GM19328 (cell line): ENCODE measurements at regions not wholly inside any gene's neighbourhood (a gene's known extent, or its start where the extent isn't known, plus 50 kb on each side); places are given as distances from the start of the nearest gene placed in this dataset.
"Not testable (repeated sequence)": the region's sequence is repeated elsewhere in the genome, so short reads cannot be mapped to it uniquely, and the experiment has no call there.

Source experiments
- ATAC-seq: cut with Tn5 transposase; IDR thresholded peaks from one replicate; pipeline ENCODE4 v1.9.1; 2021; ENCODE audit warnings: mild to moderate bottlenecking, moderate library complexity; ENCODE audit not compliant: unreplicated experiment

- ATAC-seq: no peak
Observed at GRCh38 chr3:182315313-182315712, 478.0 kb upstream of the ATP11B start.

DNA sequence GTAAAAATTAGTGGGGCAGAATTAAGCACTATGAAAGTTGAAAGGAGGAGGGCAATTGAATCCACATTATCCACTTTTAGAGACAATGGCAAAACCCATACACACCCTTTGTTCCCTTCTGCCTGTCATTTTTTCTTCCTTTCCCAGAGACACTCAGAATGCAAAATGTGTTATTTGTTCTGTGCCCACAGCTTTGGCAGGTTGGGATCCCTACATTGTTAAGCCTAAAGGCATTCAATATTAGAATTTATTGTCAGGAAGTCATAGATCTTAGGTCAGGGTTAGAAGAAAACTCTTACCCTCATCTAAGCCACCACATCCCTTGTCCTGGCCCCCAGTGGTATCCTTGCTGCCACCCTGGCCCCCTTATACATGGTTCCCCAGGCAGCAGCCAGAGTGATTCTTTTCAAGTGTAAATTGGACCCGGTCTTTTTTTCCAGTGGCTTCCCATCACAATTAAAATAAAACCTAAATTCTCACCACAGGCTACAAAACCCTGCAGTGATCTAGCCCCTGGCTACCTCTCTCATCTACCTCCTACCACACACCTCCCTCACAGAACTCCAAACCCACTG is 470.1 kb upstream of the ATP11B start:
- no peak for ATAC-seq

GRCh38 chr3:182323898-182324297 is 469.4 kb upstream of the ATP11B start:
- ATAC-seq: no peak

DNA sequence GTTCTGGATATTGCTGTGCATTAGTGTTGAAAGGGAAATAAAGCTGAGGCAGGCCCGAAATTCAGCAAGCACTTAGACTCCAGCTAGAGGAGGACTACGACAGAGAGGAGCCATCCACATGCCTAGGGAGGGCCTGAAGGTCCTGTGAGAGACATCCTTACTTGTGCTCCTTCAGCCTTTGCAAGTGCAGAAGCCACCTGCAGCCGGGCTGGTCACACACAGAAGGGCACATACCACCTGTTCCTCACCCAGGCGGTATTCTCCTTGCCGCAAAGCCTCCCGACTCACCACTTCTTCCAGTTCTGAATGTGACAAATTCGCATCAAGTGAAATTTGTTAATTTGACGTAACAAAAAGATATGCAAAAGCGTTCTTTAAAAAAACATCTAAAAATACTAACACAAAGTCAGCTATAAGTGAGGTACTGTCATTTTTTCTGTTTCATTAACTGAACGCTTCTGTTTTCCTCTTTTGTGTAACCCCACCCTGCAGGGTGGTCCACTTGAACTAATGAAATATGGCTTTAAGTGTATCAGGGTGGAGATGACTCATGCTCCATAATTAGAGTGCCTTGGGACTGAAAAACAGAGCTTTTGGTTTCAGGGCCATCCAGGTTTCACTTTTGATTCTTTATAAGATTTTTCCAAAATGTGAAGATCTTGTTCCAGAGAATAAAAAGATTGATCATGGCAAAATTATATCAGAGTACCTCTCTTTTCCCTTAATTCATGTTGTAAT is 467.9 kb upstream of the ATP11B start:
- peak; percentile 49 for ATAC-seq

- ATAC-seq: no peak
Observed at GRCh38 chr3:182327196-182327681, 466.1 kb upstream of the ATP11B start.

GRCh38 chr3:182330646-182331045 is 462.7 kb upstream of the ATP11B start:
- no peak for ATAC-seq

- ATAC-seq: no peak
Observed at GRCh38 chr3:182331341-182331740, 462.0 kb upstream of the ATP11B start.

GRCh38 chr3:182342252-182342651 is 451.1 kb upstream of the ATP11B start:
- ATAC-seq: no peak

DNA sequence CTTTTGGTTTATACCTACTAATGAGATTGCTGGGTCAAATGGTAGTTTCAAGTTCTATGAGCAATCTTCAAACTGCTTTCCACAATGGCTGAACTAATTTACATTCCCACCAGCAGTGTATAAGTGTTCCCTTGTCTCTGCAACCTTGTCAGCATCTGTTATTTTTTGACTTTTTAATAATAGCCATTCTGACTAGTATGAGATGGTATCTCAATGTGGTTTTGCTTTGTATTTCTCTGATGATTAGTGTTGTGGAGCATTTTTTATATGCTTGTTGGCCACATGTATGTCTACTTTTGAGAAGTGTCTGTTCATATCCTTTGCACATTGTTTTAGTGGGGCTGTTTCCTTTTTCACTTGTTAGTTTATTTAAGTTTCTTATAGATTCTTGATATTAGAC is 449.3 kb upstream of the ATP11B start:
- ATAC-seq: not testable (repeated sequence)

- no peak for ATAC-seq
Observed at GRCh38 chr3:182349051-182349450, 444.3 kb upstream of the ATP11B start.

DNA sequence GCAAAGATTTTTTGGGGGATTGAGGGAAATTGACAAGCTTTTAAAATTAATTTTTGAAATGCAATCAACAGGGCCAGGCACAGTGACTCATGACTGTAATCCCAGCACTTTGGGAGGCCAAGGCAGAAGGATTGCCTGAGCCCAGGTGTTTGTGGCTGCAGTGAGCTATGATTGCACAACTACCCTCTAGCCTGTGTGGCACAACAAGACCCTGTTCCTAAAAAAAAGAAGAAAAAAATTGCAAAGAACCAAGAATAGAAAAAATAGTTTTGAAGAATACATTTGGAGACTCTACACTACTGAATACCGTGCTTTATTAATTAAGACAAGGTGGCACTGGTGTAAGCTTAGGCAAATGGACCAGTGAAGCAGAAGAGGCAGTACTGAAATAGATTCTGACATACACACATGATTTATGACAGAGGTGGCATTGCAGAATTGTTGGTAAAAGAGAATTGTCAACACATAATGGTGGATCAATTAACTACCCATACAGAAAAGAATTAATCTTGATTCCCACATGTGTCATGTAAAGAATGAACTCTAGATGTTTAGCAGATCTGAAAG is 443.3 kb upstream of the ATP11B start:
- ATAC-seq: no peak

GRCh38 chr3:182357928-182358327 is 435.4 kb upstream of the ATP11B start:
- ATAC-seq: no peak

- no peak for ATAC-seq
Observed at GRCh38 chr3:182364323-182364722, 429.0 kb upstream of the ATP11B start.

DNA sequence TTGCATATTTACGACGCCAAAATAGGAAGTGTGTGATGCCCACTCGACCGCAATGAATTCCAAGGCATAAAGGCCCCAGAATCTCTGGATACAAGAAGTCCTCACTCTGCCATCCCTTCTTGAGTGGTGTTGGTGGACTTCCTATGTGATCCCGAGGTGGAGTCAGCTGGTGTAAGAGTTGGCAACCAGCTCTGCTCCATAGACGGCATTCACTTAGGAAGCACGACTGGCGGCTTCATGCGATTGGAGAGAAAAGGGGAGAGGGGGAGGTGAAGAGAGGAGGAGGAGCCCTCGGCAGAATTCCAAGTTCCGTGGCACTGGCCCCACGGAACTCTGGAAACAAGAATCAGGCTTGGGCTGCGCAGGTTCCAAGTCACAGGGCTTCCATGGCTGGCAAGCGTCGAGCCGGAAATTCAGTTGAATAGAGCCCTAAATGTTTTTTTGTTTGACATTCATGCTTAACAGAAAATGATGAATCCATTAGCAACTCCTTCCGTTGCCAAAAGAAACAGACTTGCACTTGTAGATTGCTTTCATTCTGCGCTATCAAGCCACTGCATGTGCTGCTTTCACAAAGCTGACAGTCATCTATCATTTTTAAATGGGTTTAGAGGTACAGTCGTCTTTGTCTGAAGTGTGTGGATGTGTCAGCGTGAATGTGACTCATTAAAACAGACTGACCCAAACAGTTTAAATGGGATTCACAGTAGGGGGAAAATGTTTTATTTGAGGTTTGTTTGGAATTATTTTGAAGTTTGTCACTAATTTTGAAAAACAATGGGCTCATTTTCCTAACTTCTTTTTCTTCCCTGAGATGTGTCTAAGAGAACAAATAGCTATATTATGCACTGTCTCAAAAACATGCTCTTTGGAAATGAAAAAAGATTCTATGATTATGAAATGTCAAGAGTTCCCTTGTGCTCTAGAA is 428.3 kb upstream of the ATP11B start:
- ATAC-seq: no peak

GRCh38 chr3:182366746-182367145 is 426.6 kb upstream of the ATP11B start:
- no peak for ATAC-seq

DNA sequence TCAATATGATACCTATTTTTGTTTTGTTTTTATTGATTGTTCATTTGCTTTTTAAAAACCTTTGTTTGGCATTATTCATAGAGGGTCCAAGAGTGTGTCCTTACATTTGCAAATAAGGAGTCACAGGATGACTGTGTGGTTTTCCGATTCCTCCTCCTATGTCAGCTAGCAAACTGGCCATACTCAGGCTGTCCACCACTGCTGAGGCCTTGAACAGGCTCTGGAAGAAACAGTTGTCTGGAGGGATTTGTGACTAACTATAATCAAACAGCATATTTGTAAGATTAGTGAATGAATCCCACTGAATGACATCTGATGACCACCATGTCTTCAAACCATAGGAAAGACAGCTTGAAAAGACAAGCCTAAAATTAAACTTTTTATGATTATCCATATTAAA is 423.4 kb upstream of the ATP11B start:
- ATAC-seq: no peak

- ATAC-seq: no peak
Observed at GRCh38 chr3:182370949-182371348, 422.4 kb upstream of the ATP11B start.

GRCh38 chr3:182375916-182376315 is 417.4 kb upstream of the ATP11B start:
- no peak for ATAC-seq

- no peak for ATAC-seq
Observed at GRCh38 chr3:182382112-182382857, 411.0 kb upstream of the ATP11B start.

DNA sequence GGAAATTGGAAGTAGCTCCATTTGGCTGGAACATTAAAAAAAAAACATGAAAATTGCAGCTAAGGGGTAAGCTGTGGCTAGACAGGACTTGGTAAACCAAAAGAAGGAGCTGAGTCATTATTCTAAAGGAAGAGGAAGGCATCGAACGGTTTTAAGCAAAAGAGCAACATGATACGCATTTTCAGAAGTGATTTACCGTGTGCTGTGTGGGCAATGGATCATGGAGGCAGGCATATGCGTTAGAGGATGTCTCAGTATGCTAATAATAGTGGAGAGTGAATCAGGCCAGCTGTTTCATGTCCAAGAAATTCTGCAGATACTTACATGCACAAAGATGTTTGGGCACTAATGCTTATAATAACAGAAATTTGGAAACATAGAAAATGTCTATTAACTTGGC is 409.1 kb upstream of the ATP11B start:
- ATAC-seq: no peak

GRCh38 chr3:182385356-182385755 is 407.9 kb upstream of the ATP11B start:
- ATAC-seq: no peak
